ENCODE measurements at regions not wholly inside any gene's neighbourhood (a gene's known extent, or its start where the extent isn't known, plus 50 kb on each side); places are given as distances from the start of the nearest gene placed in this dataset.
"Not testable (repeated sequence)": the region's sequence is repeated elsewhere in the genome, so short reads cannot be mapped to it uniquely, and the experiment has no call there.

DNA sequence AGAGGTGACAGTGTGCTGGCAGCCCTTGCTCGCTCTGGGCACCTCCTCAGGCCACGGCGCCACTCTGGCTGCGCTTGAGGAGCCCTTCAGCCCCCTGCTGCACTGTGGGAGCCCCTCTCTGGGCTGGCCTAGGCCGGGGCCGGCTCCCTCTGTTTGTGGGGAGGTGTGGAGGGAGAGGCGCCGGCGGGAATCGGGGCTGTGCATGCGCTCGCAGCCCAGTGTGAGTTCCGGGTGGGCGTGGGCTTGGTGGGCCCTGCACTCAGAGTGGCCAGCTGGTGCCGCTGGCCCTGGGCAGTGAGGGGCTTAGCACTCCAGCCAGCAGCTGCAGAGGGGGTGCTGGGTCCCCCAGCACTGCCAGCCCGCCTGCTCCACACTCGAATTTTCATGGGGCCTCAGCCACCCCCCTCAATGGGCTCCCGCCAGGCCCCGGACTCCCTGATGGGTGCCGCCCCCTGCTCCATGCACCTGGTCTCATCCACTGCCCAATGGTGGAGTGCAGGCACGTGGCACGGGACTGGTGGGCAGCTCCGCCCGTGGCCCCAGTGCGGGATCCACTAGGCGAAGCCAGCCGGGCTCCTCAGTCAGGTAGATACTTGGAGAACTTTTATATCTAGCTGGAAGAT, 96.7 kb upstream of the BET1 start:
- FAIRE-seq (no peak), DNase-seq (ENCODE audit: low spot score in 2 of 2) (no peak)

DNA sequence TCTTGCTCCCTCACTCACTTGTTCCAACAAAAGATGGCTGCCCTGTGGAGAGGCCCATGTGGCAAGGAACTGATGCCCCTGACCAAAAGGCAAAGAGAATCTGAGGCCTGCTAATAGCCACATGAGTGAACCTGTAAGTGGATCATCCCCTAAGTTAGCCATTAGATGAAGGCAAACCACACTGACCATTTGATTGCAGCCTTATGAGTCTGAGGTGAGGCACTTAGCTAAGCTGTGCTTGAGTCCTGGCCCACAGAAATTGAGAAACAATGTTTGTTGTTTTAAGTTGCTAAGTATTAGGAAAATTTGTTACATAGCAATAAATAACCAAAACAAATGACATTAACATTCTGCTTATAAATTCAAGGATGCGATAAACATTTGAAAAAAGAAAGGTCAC, 100.1 kb upstream of the BET1 start:
- DNase-seq (ENCODE audit: low spot score in 2 of 2) (no peak), FAIRE-seq (no peak)

- DNase-seq (ENCODE audit: low spot score in 2 of 2) (no peak), FAIRE-seq (no peak)
These were observed 105.4 kb upstream of the BET1 start for GRCh38 chr7:94109556-94109955.

- FAIRE-seq, result no peak
- no peak for DNase-seq (ENCODE audit: low spot score in 2 of 2)
These were observed 106.9 kb upstream of the BET1 start for GRCh38 chr7:94111009-94111408.

- FAIRE-seq (no peak), DNase-seq (ENCODE audit: low spot score in 2 of 2) (no peak)
These were observed 111.2 kb upstream of the BET1 start for GRCh38 chr7:94115316-94115715.

DNA sequence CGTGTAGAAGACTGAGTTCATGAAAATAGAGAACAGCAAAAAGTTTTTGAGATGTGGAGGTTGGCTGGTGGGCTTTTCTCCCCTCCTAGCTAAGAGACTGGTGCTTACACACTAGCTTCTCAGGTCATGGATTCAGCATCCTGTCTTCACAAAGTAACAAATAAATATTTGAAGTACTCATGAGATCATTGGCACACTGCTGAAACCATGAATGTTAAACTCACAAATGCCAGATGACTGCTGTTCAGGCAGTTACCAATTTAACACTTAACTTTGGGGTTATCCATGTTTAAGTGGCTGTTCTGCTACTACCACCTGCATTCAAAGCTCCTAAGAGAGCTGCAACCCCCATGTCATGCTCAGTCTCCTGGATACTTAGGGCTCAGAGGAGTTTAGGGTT, 119.0 kb upstream of the BET1 start:
- FAIRE-seq (no peak), DNase-seq (ENCODE audit: low spot score in 2 of 2) (no peak)

GRCh38 chr7:94127026-94127425, 122.9 kb upstream of the BET1 start:
- FAIRE-seq (no peak), DNase-seq (ENCODE audit: low spot score in 2 of 2) (no peak)

DNA sequence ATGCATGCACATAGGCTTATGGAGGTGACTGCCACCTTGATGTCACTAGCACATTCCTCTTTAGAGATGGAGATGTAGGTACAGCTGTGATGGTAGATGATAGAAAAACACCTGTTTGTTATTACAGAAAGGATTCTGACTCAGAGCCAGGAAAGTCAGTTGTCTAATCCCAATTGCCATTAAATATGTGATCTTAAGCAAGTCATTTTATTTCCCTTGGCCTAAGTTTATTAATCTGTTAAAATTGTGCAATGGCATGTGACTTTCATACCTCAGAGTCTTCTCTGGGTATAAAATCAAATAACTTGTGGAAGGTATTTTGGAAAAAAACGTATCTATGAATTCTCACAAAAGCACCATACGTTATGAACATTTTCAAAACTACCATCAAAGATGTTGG, 123.9 kb upstream of the BET1 start:
- FAIRE-seq (no peak), DNase-seq (ENCODE audit: low spot score in 2 of 2) (no peak)

GRCh38 chr7:94129443-94130140, 125.4 kb upstream of the BET1 start:
- DNase-seq (ENCODE audit: low spot score in 2 of 2) (no peak), FAIRE-seq (no peak)

- DNase-seq (ENCODE audit: low spot score in 2 of 2) (no peak), FAIRE-seq (no peak)
These were observed 126.6 kb upstream of the BET1 start for GRCh38 chr7:94130716-94131115.

- DNase-seq (ENCODE audit: low spot score in 2 of 2) (no peak), FAIRE-seq (no peak)
These were observed 129.3 kb upstream of the BET1 start for GRCh38 chr7:94133460-94133859.

GRCh38 chr7:94135180-94135579, 131.0 kb upstream of the BET1 start:
- DNase-seq (ENCODE audit: low spot score in 2 of 2), result no peak
- no peak for FAIRE-seq

- no peak for FAIRE-seq
- no peak for DNase-seq (ENCODE audit: low spot score in 2 of 2)
These were observed 138.1 kb upstream of the BET1 start for GRCh38 chr7:94142281-94142680.

DNA sequence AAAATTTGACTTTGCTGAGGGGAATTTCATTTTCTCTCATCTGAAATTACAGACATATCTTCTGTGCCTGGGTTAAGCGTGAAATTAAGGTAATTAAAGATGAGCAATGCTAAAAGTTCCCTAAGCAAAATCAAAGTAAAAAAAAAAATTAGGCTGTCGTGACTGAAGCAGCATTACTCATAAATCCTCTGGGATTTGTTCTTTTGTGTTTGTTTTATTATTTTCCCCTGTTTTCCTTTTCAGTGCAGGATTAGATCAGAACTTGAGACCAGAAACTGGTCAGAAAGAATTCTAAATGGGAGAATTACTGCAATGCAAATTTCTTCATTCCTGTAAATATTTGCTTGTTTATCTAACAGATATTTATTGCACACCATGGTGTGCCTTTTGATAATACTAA, 141.4 kb upstream of the BET1 start:
- DNase-seq (ENCODE audit: low spot score in 2 of 2), result no peak
- FAIRE-seq, result no peak

DNA sequence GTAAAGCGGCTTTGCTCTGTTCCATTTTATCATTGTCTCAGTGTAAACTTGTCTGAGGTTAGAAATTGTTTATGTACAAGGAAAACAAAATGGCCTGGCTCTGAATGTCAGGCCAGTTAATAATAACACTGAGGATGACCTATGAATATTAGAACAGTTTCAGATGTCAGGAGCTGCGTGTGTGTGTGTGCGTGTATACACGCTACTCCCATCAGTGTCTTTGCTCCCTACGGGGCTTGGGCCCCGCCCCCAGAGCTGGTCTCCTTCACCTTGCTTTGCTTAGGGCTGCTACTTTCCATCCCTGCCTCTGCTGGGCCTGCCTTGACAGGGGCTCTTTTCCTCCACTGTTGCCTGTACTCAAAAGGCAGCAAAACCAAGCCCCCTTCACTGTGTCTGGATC, 142.3 kb upstream of the BET1 start:
- no peak for DNase-seq (ENCODE audit: low spot score in 2 of 2)
- no peak for FAIRE-seq

GRCh38 chr7:94149789-94150545, 145.8 kb upstream of the BET1 start:
- no peak for FAIRE-seq
- DNase-seq (ENCODE audit: low spot score in 2 of 2), result no peak

DNA sequence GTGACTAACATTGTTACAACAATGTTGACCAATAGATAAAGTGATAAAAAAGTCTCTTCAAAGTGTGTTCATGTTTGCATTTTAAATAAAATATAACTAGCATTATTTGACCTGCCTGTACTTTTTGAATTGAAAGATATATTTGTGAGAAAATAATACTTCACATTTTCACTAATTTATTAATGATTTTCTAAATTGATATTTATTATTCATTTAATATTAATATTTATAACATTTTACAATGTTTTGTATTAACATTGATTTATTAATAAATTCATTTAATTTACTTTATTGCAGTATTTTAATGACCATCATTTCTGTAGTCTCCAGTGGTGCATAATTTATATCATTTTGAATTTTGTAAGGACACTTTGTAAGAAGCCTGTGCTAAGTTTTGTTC, 150.0 kb upstream of the BET1 start:
- FAIRE-seq (peak; percentile 96), DNase-seq (ENCODE audit: low spot score in 2 of 2) (no peak)

DNA sequence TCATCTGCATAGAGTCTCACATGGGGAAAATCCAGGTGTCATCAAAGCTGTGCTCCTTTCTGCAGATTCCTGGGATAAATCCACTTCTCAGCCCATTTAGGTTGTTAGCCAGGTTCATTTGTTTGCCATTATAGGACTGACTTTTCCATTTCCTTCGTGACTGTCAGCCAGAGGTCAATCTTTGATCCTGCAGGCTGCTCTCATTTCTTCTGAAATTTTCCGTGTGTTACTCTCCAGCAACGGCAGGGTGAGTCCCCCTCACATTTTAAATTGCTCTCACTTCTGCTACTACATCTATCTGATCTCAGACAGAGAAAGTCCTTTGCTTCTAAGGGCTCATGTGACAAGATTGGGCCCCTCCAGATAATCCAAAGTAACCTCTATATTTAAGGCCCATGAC, 150.7 kb upstream of the BET1 start:
- no peak for FAIRE-seq
- DNase-seq (ENCODE audit: low spot score in 2 of 2), result no peak

DNA sequence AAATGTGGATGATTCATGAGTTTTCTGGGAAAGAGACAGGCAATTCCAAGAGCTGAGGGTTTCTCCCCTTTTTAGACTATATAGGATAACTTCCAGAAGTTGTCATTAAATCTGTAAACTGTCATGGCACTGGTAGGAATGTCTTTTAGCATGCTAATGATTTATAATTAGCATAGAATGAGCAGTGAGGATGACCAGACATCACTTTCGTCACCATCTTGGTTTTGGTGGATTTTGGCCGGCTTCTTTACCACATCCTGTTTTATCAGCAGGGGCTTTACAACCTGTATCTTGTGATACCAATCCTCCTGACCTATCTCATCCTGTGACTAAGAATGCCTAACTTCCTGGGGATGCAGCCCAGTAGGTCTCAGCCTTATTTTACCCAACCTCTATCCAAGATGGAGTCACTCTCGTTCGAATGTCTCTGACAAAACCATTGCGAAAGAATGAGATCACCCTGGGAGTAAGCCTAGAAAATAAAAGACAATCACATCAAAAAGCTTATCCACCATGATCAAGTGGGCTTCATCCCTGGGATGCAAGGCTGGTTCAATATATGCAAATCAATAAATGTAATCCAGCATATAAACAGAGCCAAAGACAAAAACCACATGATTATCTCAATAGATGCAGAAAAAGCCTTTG, 153.6 kb upstream of the BET1 start:
- not testable (repeated sequence) for DNase-seq (ENCODE audit: low spot score in 2 of 2); FAIRE-seq

DNA sequence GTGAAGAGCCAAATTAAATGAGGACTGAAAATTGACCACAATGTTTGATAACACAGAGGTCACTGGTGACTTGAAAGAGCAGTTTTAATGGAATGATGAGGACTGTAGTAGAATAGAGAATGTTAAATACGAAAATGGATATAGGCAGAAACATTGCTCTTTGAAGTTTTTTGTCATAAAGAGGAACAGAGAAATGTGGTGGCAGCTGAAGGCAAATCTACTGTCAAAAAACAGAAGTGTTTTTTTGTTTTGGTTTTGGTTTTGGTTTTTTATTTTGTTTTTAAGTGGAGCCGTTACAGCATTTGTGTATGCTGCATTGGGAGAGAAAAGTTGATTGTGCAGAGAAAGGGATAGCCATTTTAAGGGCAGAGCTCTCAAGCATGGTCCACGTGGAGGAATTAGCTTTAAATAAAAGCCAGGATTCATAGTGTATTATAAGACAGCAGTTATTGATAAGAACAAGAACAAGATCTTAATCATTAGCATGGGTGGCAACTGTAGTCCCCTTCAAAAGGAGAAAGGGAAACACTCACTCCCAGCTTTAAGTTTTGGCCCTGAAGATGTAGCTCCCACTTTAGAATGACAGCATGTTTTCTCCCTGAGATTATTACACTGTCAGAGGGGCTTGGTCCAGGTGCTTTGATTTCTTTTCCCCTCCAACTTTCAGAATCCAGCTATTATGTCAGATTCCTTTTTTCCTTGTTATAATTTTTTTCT, 156.7 kb upstream of the BET1 start:
- DNase-seq (ENCODE audit: low spot score in 2 of 2) (no peak), FAIRE-seq (no peak)

- DNase-seq (ENCODE audit: low spot score in 2 of 2) (no peak), FAIRE-seq (no peak)
These were observed 157.3 kb upstream of the BET1 start for GRCh38 chr7:94161476-94161875.
